HG03064 (cell line): ENCODE measurements at regions not wholly inside any gene's neighbourhood (a gene's known extent, or its start where the extent isn't known, plus 50 kb on each side); places are given as distances from the start of the nearest gene placed in this dataset.
"Not testable (repeated sequence)": the region's sequence is repeated elsewhere in the genome, so short reads cannot be mapped to it uniquely, and the experiment has no call there.

Experiments used
- ATAC-seq: cut with Tn5 transposase; IDR thresholded peaks from one replicate; pipeline ENCODE4 v1.9.1; 2021; ENCODE audit warnings: low read depth; ENCODE audit not compliant: unreplicated experiment

DNA sequence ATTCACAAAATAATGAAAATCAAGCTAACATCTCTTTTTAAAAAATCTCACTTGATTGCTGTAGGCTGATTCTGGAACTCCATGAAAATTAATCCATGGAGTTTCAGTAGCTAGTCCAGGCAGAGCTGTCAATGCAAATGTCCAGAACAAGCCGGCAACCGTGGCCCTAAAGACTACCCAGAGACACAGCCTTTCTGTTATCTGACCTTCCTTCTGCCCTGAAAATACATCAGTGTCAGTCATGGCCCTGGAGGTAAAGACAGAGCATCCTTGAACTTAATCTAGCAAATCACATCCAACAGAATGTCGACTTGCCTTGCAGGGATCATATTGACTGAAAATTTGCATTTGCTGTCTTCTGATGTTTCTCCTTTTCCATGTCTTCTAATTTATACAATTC is 887.4 kb upstream of the B3GALT2 start:
- ATAC-seq: no peak

DNA sequence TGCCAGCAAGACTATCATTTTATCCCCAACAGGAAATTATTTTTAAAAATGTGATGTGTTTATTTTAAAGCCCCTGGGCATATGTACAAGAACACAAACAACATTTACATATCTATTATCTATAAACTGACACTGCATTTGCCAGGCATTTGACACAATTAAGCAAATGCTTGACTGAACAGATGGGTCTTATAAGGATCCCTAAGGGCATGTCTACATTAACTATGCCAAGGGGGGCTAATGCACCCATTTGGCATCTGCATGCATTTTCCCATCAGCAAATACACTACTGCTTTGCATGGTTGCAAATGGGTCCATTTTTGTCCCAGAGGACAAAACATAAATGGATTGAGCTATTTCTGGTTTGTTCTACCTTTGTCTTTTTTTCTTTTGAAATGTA is 884.8 kb upstream of the B3GALT2 start:
- no peak for ATAC-seq

DNA sequence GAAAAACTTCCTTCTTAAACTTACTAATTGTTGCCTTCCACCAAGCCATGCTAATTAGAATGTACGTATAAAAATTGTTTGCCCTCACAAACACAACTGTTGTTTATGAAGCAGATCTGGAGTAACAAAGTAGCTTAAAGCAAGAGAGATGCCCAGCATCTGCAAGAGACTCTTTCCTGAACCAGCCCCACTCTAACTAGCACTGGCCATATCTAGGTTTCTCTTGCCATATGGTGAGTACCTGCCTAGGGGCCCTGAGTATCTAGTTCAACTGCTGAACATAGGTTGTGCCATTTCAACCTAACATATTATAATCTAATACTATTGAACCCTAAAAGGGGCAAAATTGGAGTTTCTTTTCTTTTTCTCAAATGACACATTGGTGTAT is 883.4 kb upstream of the B3GALT2 start:
- no peak for ATAC-seq

DNA sequence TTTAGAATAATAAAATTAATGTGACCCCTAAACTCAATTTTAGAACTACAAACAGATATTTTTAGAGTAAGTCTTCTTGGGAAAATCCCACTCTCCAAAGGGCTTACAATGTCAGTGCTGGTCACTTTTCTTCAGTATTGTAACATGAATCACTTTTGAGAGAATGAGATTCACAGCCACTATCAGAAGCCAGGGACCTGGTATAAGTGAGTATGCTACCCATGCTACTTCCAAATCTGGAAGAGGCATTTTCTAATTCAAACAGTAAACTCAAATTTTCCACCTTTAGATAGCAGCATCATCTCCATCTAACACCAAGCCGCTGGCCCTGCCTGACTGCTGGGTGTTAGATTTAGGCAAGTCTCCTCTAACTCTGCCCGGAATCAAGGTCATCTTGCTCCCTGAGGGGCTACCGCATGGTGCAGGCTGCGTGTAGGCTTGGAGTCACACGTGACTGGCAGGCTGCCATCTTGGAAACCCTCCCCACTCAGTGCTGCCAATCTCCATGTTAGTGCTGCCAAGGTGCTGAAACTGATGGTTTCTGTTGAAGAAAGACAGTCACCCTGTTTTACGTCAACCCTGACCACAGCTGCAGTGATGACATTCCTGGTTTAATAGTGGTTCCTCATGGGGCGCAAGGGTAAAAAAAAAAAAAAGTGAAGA is 882.9 kb upstream of the B3GALT2 start:
- ATAC-seq: no peak

DNA sequence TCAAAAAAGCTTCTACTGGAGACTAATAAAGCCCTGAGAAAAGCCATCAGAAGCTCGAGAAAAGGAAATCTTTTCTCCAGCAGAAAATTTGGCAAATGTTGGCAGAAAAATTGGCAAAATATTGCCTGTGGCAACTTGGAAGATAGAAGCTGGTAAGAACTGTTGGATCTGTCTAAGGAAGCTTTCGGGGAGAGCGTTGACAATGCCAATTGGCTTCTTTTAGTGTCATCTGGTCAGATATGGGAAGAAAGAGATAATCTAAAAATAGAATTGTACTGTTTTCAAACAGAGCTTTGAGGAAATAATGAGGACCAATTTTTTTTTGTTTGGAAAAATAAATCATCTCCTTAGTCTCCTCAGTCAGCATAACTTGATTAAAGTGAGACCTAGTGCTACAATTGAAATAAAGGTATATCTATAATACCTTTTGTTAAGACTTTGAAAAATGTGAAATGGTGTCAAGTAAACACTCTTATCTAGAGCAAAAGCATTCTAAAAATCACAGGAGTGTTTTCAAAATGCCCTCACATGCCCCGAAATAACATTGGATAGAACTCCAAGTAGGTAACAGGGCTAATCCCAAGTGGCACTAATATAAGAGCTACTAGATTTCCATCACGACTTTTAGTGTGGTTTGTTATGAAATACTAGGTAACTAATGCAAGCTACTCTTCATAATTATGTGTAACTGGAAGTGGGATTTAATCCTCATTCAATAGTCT is 882.2 kb upstream of the B3GALT2 start:
- ATAC-seq: no peak

DNA sequence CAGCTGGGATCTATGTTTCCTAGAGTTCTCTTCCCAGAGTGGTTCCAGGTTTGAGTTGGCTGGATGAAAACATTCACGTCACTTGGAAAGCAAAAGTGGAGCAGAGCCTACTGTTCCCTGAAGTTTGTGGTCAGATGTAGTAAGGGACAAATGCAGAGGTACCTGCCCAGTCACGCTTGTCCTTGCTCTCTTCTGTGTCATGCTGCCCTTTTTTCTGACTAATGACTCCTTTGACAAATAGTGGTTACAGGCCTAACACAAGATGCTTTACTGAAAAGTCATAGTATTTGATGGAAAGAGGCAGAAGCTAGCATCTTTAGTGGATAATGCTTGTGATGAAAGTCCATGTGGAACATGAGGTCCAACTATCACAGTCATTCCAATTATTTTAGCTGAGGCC is 881.4 kb upstream of the B3GALT2 start:
- no peak for ATAC-seq

DNA sequence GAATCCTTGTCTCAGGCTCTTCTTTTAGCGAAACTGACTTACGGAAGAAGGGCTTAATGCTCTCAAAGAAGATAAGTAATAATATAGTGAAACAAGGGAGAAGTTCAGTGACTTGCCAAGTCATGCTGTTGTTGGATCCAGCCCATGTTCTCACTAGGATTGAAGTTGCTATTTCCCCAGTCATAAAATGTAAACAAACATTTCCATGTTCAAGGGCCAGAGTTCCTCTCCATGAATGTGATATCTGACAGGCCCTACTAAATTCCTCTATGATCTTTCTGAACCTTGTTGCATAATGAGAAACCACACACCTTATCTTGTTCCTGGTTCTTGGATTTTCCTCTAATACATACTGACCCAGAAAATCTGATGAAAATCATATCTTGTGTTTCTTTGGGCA is 876.5 kb upstream of the B3GALT2 start:
- ATAC-seq: no peak

DNA sequence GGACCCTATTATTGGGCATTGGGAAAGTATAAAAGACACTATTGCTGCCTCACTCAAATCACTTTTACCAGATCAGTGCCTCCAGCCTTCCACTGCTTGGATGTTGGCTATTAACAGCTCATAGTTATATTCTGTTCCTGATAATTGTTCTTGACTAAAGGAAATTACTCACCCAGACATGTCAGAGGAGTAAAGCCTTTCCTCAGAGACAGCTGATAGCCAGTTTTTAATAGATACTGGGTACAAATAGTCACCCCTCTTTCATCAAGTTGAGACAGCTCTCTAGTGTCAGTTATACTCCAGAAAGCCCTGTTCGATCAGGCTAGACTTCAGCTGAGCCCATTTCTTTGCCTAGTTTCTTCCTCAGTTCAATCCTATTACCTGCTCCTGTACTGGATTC is 876.1 kb upstream of the B3GALT2 start:
- no peak for ATAC-seq

DNA sequence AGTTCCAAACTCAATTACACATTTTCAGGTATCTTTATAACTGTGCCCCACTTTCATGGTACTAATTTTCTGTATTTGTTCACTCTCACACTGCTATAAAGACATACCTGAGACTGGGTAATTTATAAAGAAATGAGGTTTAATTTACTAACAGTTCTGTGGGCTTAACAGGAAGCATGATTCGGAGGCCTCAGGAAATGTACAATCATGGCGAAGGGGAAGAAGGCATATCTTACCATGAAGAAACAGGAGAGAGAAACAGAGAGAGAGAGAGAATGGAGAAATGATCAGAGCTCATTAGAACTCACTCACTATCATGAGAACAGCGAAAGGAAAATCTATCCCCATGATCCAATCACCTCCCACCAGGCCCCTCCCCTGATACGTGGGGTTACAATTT is 874.1 kb upstream of the B3GALT2 start:
- no peak for ATAC-seq

DNA sequence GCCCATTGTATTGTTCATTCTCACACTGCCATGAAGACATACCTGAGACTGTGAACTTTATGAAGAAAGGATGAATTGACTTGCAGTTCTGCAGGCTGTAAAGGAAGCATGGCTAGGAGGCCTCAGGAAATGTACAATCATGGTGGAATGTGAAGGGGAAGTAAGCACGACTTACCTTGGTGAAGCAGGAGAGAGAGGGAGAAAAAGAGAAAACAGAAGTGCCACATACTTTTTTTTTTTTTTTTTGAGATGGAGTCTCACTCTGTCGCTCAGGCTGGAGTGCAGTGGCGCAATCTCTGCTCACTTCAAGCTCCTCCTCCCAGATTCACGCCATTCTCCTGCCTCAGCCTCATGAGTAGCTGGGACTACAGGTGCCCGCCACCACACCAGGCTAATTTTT is 871.9 kb upstream of the B3GALT2 start:
- ATAC-seq: not testable (repeated sequence)

DNA sequence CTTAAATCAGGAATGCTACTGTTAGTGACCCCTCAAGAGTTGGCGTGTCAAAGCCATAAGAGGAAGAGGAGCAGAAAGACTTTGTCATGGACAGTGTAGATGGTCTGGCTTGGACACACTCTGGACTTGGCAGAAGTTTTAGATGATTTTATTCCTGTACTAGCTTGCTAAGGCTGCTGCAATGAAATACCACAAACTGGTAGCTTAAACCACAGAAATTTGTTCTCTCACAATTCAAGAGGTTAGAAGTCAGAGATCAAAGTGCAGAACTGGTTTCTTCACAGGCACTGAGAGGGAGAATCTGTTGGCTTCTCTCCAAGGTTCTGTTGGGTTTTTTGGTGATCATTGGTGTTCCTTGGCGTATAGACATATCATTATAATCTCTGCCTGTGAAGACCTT is 869.8 kb upstream of the B3GALT2 start:
- ATAC-seq: no peak

DNA sequence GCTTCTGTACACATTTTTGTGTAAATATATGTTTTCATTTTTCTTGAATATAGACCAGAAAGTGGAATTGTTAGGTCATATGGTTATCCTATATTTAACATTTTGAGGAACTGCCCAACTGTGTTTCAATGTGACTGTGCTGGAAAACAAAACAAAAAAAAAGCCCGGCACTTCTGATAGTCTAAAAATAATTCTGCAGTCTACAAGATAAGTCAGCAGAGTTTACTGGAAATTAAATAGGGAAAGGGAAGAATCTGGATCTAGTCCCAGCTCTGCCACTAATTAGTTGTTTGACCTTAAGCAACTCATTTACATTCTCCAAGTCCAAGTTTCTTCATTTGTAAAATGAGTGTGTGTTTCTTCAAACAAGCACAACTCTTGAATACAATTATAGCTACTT is 869.1 kb upstream of the B3GALT2 start:
- ATAC-seq: no peak

DNA sequence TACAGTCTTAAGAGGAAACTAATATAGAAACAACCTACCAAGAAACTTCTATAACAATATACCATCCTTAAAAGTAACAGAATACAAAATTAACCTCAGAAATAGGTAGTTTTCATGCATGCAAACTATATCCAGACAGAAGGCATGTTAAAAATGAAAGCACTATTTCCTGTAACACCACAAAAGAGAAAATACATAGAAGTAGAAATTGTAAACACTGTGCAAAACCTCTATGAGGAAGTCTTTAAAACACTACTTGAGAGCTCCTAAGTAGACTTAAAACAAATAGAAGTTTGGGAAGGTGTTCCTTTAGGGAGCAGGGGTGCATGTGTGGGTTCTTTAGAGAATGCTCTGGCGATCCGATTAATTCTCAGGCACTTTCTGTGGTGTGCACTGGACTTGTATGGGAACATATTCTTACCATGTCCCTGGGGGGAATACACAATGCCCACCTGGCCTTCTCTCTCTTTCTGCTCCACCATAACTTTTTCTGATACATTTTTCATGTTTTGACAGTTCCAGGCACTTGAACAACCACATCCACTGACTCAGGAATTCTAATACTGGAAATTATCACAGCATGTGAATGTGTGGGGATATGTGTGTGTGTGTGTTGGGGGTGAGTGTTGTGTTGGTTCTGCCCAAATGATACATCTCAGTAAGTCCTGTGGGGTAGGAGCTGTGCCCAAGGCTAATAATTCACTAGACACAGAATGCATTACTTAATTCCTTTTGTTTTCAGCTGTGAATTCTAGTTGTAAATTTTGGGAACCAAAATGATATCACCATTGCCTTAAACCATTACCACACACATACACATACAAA is 866.3 kb upstream of the B3GALT2 start:
- ATAC-seq: peak; percentile 55

DNA sequence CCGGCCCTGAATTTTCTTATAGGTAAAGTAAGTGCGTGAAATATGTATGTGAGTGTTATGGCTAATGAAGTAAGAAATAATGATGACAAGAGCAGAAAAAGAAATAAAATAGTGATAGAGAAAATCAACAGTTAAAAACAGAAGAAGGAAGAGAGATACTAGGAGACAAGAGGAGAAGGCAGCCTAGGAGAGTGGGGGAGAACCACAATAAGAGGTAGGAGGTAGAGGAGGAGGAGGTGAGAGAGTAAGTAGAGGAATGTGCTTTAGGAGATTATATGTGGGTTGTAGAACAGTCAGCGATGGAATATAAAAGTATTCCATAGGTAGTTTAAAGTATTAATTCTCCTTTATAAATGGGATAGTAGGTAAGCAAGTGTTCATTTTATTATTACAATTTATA is 861.5 kb upstream of the B3GALT2 start:
- no peak for ATAC-seq

DNA sequence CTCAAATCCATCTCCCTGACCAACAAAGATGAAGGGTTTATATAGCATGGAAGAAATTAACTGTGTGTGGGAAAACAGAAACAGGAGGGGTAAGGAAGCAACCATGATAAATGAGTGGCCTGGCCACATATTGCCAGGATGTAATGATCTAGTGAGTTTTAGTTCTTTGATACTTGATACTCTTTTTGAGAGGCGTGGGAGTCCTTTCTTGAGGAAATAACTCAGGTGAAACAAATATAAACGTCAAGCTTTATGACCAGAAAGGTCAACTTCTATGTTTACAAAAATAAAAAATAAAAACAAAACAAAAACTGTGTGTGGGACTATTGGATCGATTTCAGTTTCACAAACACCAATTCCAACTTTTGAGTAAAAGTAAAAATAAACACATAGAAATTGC is 860.8 kb upstream of the B3GALT2 start:
- ATAC-seq: no peak

DNA sequence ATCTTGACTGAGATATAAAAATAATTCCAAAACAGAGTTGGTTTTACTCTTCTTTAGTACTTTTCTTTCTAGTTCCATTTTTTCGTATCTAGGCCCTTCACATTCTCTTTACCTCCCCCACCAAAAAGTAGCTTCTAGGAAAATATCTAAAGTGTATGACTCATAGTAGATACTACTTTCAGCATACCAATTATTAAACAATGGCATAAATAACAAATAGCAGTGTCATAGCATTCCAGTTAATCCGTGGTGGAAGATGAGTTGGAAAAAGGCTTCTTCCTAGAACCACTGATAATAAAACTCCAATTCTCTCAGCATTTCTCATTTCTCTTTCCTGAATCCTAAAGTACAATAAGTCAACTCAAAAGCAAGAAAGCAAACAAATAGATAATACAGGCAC is 859.0 kb upstream of the B3GALT2 start:
- ATAC-seq: no peak

DNA sequence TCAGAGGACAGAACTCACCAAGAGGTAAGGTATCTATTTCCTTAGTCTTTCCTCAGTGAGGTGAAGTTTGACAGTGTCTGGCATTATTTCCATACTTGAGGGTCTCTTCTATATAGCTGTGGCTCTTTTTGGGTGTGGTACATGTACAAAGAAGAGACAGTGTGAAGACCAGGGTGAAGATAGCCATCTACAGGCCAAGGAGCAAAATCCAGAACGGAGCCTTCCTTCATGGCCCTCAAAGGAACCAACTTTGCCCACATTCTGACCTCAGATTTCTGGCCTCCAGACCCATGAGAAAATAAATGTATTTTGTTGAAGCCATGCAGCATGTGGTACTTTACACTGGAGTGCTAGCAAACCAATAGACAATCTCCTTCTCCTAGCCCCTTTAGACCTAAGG is 858.5 kb upstream of the B3GALT2 start:
- ATAC-seq: no peak

DNA sequence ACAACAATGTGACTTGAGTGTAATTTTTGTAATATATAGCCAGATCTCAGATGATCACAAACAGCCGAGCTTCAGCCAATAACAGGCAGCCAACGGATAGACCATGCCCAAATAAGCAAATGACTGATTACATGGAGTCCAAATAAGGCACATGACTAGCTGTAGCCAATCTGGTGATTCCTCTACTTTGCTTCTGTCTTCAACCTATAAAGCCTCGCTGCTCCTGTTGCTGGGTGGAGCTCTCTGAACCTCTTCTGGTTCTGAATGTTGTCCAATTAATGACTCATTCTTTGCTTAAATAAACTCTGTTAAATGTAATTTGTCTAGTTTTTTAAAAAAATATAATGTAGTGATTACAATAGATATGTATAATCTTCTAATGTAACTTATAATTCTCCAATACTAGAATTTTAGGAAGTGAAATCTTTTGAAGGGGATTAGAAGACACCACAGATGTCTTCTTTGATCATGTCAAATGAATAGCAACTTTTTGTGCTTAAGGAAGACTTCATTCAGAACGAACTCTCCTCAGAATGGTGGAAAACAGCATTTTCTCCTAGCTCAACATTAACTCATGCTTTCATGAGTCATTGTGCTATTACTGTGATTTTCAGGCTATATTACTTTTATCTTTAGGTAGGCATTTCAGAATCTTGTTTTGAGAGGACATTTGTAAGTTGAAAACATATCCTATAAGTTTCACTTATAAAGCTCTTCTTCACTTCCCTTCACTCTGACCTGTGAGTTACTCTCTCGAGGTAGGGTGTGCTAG is 857.8 kb upstream of the B3GALT2 start:
- ATAC-seq: no peak

DNA sequence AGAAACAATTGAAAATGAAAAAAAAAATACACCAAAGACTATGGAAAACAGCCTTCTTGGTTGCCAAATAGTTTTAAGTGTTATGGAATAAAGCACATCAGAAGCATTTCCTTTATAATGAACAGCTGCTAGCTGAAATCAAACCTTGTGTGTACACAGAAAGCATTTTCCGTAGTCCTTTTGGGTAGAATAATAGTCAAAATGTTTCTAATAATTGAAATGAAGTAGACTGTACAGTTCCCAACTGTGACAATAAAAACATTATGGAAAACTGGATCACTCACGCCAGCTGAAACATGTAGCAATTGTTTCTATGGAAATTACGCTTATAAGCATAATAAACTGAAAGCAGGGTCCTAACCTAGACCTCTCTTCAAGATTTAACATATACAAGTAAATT is 856.3 kb upstream of the B3GALT2 start:
- no peak for ATAC-seq

DNA sequence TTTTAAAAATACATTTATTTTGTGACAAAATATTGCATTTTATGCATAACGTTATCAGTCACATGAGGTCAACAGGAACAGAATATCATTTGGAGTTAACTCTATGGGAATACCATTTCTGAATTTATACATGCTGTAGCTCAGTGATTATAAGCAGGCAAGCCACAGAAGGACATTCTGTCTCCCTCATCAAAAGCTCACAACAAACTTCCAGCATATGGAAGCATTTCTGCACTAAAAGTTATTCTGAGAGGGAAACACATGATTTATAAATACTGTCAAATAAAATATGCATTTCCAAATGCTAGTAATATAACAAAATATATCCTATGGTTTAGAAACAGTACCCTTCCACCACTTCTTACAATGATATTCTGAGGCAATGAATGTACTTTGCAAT is 854.1 kb upstream of the B3GALT2 start:
- no peak for ATAC-seq

DNA sequence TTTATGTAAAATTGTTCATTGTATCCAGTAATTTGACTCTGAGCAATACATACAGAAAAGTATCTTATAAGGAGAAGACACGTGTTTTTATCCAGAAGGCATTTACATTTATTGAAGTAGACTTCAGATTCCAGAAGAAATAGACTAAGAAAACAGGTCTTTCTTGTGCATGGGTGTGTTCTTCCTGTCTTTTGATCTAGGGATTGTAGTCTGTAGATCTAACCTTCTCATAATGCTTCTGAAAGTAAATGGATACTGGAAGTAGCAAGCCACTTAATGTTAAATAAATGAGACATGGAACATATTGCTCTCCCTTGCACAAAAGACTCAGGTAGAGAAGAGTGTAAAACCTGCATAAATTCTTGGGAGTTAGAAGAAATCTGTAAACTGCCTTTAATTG is 853.2 kb upstream of the B3GALT2 start:
- no peak for ATAC-seq
